Mucosa of gallbladder (tissue), 1 donor: ENCODE measurements at regions not wholly inside any gene's neighbourhood (a gene's known extent, or its start where the extent isn't known, plus 50 kb on each side); places are given as distances from the start of the nearest gene placed in this dataset.

ENCODE experiments used
- DNase-seq: peaks from one replicate; pipeline ENCODE4 v3.0.0-alpha.2; 2020; ENCODE audit warnings: low spot score
- donor health status: DM: no; HTN: no; CAD: no.

DNA sequence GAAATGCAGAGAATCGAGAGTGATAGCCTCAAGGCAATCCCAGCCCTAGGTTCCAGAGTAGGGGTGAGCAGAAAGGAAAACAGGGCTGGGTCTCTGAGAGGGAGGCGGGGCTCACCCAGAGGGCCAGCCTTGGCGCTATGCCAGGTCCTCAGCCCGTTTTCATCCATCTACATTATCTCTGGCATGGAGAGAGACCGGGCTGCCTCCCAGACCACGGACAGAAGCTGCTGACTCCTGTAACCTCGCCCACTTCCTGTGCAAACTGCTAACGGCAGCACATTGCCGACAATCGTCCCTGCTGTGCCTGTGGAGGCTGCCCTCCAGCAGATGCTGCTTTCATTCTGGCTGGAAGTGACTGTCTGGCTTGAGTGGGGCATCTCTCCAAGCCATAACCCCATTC lies 569.1 kb downstream of the NPHP4 start:
- DNase-seq = no peak

DNA sequence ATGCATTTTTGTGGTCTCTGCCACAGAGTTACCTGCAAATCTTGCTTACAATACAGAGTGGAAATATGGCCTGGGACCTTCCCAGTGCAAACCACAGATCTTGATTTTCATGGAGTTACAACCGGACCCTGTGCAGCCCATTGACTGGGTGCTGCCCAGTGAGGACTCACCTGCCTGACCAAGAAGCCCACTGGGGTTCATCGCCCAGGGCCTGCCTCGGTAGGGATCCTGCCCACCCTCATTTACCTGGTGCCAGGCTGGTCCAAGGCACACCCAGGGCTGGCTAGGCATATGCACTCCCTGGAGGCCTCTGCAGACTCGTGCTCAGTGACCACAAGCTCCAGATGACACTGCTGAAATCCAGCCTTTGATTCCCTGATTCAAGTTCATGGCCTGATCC lies 572.7 kb downstream of the NPHP4 start:
- DNase-seq = no peak

DNA sequence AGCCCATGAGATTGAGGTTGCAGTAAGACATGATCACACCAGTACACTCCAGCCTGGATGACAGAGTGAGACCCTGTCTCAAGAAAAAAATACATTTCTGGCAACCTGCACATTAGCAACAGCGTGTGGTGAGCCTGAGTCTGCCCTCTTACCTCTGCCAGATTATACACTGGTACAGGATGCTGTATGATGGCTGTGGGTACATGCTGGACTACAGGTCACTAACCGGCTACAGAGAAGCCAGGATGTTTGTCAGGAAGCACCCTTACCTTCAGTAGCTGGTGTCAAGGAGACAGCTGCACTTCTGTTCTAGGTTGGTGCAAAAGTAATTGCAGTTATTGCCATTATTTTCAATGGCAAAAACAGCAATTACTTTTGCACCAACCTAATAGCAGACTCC lies 575.7 kb downstream of the NPHP4 start:
- DNase-seq = no peak

DNA sequence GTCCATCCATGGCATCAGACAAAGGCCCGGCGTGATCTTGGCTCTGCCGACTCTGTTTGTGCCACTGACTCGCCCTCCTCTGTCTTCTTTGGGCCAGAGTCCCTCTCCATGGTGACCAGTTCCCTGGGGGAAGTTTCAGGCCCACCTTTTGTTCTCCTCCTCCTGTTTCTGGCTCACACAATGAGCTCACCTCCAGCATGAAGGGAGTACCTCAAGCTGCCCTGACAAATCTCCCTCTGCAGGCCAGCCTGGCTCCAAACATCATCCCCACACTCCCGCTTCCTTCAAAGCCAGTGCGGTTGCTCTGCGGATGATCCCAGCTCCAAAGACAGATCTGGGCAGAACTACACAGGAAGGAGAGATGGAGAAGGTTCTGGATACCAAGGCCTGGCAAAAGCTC lies 576.6 kb downstream of the NPHP4 start:
- DNase-seq = no peak

DNA sequence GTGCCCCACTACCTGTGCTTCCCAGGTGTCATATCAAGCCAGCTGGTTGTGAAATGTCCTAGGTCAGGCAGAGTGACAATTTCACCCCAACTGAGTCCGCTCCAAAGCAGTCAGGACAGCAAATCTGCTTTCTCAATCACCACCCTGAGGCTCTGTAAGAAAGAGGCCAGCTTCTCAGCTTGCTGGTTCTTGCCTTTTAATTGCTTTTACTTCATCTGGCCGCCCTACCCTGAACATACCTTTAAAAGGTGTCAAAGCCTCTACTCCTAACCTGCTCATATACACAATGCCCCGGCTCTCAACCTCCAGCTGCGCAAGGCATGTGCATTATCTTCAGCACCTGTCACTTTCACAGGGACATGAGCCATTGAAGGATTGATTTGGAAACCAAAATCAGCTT lies 581.6 kb downstream of the NPHP4 start:
- no peak for DNase-seq

DNA sequence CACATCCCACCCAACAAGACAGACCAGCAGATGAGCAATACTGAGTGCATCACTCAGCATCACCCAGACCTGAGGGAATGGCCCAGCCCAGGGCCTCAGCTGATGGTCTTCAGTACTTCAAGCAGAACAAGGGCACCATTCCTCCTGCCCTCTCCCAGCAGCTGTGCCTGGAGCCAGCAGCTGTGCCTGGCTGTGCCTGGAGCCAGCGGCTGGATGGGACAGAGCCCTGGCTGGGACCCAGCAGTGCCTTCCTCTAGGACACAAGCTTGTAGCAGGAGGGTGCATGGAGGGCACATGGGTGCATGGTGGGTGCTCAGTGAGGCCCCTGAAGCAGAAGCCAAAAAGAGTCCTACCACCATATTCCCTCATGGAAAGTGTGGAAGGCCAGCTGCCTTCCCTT lies 583.8 kb downstream of the NPHP4 start:
- DNase-seq = no peak

DNA sequence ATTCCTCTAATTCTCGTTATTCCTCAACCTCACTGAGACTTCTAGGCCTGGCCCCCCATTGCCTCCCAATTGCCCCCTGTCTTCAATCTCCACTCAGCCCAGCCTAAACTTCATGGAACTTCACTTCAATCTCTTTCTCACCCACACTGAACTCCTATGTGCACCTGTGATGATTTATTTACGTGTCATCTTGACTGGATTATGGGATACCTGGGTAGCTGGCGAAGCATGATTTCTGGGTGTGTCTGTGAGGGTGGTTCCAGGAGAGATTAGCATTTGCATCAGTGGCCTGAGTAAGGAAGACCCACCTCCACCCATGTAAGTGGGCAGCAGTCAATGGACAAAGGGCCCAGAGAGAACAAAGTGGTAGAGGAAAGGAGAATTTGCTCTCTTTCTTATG lies 587.0 kb downstream of the NPHP4 start:
- no peak for DNase-seq

DNA sequence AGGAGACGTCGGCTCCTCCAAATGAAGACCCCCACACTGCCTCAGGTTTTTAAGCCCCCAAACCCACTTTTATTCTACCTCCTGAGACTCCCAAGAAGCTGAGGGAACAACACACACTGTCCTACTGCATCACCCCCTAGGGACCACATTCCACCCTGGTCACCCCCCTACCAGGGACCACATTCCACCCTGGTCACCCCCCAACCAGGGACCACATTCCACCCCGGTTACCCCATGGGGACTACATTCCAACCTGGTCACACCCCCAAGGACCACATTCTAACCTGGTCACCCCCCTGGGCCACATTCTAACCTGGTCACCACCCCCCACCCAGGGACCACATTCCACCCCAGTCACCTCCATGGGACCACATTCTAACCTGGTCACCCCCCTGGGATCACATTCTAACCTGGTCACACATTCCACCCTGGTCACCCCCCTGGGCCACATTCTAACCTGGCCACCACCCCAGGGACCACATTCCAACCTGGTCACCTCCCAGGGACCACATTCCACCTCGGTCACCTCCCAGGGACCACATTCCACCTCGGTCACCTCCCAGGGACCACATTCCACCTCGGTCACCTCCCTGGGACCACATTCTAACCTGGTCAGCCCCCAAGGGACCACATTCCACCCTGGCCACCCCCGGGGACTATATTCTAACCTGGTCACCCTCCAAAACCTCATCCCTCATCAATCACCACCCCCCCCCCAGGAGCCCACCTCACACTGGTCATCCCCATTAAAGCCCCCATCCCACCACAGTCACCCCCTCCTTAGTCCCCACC lies 587.6 kb downstream of the NPHP4 start:
- DNase-seq = no peak

DNA sequence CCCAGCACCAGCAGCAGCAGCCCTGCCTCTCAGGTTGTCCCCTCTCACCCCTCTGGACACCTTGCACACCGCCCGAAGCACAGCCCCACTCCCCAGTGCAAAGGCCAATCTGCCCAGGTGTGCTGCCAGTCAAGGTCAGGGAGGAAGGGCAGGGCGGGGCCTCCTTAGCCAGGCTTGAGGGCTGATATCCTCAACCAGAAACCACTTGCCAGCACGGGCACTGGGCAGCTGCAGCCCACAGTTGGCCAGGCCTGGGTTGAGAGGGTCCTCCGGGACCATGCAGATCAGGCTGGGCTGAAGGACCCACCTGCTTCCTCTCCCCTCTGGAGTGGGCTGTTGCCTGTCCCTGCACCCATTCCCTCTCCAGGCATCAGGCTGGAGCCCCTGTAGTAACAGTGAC lies 588.3 kb downstream of the NPHP4 start:
- DNase-seq = no peak

DNA sequence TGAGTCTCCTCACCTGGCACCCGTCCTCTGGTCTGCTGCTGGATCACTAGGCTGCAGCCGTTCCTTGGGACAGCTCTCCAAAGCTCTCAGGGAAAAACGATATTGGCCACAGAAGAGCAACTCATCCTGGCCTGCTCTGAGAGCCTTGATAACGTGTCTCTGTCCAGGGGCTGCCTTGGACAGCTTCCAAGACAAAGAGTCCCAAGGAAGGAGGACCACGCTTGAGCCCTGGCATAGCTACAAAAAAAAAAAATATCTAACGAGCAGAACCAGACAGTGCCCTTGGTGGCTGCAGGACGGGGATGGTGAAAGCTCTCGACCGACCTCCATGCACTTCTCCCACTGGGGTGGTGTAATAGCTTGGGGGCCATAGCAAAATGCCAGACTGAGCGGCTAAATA lies 589.6 kb downstream of the NPHP4 start:
- DNase-seq = no peak

DNA sequence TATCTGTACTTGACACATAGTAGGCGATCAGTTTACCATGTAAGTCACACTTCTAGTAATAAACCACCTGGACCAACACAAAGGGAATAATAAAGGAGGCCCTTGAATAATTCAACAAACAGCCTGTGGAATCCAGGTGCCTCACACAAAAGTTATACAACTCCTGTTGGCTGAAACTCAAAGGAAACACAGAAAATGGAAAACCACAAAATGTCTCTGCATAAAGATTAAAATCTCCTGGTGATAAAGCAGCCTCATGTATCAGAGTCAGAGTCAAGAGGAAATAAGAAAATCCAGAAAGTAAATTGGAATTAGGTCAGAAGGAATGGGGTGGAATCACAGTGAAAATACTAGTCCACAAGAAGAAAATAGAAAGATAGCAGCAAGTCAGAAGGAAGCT lies 592.5 kb downstream of the NPHP4 start:
- DNase-seq = no peak

DNA sequence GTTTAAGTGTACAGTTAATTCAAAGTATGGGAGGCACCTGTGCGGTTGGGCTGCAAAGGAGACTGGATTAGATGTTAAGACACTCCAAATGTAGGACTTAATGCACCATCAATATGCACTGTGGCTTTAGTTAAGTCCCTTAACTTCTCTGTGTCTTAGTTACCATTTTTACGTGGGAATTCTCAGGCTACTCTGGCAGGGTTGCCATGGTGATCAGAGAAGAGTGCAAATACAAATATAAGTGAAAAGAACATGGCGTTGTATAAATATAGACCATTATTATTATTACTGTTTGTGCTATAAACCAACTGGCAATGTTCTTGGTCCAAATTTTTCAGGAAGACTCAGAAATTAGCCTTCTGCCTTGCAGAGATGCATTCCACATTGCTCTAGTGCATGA lies 595.6 kb downstream of the NPHP4 start:
- no peak for DNase-seq

DNA sequence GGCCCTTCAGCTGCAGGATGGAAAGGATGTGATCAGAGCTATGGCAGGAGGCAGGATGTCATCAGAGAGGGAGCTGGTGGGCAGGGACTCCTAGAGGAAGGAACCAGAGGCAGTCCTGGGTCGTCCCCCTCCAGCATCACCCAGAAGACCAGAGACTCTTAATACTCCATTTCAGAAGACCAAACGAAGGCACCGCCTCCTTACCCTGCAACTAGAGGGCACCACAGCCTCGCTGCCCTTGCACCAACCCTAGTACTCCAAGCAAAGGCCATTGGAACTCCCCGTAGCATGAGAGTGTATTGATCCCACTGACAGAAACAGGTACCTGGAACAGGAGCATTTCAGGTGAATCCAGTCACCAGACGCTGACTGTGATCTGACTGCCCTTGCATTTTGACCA lies 598.1 kb downstream of the NPHP4 start:
- DNase-seq = no peak

DNA sequence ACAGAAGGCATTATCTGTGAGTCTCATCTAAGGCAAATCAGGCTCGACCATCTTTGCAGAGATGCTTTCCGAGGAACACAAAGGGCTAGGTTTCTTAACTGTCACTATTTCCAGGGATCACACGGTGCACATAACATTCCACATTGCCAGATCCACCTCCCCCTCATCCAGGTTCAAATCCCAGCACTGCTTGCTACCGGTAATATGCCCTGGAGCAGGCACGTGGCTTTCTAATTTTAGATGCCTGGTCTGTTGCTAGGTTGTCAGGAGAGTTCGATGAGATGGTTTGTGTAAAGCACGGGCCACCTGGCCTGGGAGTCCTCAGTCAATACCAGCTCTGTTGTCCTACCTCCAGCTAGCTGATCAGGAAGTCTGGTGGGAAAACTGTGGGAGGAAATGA lies 598.6 kb downstream of the NPHP4 start:
- no peak for DNase-seq

DNA sequence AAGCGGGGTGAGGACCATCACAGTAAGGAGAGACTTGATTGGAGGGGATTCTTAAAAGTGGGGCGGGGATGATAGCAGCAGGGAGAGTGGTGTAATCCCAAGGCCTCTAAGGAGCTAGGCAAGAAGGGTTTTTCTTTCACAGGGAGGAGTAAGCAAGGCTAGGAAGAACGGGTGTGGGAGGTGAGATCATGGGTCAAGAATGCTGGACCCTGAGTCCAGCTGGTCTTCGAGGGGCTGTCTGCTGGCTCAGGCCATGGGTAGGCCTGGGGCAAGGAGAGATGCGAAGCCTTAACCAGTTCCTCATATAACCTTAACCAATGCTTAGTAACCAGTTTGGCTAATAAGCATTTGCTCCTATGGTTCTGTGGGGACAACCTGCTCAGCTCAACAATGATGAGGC lies 599.1 kb downstream of the NPHP4 start:
- DNase-seq = no peak

DNA sequence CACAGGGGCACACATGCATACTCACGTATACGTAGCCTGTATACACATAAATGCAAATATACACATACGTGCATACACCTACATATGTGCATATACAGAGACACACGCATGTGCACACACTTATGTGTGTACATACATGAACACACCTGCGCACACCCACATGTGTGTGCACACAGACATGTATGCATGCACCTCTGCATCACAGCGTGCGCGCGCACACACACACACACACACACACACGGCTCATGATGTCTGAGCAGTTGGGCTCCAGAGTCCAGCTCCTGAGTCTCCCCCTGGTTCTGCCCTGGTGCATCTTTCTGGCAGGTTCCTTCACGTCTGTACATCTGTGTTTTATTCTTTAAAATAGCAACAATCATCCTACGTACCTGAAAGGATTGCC lies 600.5 kb downstream of the NPHP4 start:
- DNase-seq = no peak

DNA sequence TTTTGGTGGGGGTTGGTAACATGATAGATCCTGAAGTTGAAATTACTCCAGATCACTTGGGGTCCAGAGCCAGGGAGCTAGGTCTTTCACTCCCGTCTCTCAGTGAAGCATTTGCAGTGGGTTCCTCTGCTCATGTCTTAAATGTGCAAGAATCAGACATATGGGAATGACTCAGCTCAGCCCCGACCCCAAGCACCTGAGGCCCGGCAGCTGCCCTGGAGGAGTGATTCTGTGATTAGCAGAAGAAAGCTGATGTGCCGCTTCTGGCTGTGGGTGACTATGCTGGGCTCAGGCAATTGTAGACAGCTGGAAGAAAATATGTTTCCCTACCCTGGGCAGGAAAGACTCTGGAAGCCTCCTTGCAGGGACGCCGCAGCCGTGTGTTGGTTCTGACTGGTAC lies 601.7 kb downstream of the NPHP4 start:
- DNase-seq = no peak

DNA sequence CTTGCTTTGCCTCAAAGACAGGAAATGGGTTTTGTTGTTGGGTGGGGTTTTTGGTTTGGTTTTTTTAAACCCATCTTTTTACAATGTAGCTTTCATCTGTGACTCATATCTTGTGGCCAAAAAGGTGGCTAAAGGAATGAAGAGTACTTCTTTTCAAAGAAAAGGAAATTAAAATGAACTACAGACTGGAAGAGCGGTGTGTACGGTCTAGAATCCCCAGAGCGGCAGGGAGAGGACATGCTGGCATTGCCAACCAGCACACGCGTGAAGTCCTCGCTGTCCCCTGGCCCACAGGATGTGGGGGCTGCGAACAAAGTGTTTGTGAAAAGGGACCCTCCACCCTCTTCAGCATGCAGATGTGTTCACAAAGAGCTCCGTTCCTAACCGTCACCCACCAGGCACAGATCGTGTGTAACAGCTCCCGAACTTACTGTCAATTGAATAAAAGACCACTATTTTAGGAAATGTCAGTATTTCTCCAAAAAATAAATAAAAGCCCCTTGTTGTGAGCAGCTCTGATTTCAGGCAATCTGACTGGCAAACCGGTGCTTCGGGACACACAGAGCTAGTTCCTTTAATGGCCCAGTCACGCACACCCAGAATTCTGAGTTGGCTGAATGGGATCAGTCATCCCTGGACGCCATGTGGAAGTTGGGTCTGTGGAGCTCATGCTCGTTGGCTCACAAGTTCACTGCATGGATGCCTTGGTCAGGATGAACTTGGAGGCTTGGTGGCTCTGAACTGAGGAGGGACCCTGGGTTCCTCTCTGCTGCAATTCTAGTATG lies 602.9 kb downstream of the NPHP4 start:
- no peak for DNase-seq

DNA sequence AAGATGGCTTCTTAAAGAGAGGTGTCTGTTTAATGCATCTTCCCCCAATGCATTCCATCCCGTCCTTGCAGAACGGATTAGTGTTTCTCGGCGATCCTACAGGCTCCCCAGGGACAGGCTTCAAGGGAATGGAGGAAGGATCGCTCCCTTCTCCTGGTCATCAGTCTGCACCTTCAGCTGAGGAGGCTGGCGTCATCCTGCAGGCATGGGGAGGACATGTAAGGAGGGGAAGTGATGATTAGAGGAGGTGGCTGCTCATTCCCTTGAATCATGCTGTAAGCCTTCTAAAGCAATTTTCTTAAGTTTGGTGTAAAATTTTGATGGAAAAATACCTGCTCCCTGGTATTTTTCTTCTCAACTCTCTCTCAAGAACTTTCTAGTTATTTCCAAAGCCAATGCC lies 603.6 kb downstream of the NPHP4 start:
- DNase-seq = no peak

DNA sequence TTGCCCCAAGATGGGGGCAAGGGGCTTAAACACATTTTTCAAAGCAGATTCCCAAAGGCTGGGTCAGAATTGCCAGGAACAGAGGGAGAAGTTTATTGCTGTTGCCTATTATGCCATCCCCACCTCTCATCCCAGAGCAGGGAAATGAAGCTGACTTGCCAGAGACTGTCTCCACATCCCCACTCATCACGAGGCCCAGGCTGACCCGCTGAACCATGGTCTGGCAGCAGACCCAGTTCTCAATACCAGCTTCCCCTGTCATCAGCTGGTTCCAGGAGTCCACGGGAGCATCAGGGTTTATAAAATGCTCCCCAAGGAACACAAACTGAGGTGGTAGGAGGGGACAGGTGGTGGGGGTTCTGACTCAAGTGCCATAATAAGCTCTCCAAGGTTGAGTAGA lies 605.9 kb downstream of the NPHP4 start:
- no peak for DNase-seq

DNA sequence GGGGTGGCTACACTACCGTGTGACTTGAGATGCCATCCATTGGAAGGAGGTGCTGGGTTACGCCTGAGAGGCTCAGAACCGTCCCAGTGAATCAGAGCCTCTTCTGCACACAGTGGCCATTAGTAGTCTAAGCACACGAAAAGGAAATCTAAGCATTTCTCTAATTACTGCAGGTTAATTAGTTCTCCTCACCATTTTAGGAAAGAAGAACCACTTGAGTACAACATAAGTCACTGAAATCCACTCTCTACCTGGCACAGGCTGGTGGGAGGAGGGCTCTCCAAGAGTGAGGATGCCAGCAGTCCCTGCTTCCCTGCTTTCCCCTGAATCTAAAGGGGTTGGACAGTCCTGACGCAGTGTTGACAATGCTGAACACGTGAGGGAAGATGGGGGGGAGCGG lies 606.3 kb downstream of the NPHP4 start:
- DNase-seq = no peak

DNA sequence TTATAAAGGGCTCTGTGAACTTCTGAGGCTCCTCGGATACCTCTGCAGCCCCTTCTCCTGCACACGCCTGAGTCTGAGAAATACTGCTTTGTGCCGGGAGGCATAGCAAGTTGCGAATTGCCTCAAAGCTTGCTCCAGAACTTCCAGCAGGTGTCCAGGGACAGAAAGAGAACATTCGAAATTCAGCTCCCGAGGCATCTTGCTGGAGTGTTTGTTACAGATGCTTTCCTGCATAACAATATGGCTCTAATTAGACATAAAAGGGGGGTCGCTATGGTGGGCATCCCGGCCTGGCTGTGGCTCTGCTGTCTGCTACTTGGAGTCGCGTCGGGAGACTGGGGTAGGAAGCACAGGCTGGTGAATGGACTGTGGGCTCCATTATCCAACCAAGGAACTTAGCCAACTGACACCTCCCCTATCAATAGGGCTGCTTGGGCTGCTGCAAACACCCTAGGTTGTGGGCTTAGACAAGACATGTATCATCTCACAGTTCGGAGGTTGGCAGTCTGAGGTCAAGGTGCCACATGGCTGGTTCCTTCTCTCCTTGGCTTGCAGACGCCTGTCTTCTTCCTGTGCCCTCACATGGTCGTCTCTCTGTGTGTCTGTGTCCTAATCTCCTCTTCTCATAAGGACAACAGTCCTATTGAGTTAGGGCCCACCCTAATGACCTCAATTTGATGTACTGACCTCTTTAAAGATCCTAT lies 607.0 kb downstream of the NPHP4 start:
- DNase-seq = no peak

DNA sequence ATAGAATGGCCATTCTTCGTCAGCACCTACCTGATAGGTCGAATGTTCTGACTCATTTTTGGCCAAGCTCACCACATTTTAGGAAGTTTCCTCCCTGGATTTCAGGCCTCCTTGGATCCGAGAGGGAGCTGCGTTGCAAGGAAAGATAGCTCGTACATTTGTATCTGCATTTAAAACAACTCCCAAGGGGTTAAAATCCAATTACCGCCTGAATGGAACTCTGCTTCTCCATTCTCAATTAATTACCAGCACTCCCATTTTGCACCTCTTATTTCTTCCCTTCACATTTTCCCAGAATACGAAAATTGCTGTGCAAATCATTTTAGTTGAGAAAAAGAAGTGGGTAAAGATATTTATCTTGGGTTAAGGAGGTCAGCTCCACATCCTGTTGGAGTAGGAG lies 610.7 kb downstream of the NPHP4 start:
- no peak for DNase-seq
